ENCODE measurements at regions not wholly inside any gene's neighbourhood (a gene's known extent, or its start where the extent isn't known, plus 50 kb on each side); places are given as distances from the start of the nearest gene placed in this dataset.

DNA sequence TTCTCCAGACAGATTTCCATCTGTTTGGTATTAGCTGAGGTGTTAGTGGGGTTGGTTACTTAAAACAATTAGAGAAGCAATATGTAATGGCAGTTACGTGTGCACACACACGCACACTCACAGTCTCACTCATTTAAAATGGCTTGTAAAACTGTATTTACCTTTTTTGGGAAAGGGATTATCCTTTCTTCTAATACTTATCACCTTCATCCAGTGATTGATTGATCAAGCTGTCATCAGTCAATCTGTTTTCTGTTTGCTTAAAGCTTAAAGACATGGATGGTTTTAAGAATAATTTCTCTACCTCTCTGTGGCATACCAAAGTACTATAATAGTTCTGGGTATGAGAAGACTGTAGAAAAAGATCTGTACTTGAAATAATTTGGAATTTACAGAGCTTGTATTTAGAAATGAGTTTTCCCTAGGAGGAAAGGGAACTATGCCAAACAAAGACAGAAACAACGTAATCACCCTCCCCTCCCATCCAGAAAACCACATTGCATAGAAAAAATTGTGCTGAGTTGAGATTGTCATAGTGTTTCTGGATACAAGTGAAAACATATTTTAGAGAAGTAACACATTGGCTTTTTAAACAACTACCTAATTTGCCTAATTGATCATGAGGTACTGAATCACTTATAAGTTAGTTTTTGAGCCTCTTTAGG lies 455.8 kb downstream of the PCNX1 start (continued):
- TF ChIP-seq, protein P1, sequence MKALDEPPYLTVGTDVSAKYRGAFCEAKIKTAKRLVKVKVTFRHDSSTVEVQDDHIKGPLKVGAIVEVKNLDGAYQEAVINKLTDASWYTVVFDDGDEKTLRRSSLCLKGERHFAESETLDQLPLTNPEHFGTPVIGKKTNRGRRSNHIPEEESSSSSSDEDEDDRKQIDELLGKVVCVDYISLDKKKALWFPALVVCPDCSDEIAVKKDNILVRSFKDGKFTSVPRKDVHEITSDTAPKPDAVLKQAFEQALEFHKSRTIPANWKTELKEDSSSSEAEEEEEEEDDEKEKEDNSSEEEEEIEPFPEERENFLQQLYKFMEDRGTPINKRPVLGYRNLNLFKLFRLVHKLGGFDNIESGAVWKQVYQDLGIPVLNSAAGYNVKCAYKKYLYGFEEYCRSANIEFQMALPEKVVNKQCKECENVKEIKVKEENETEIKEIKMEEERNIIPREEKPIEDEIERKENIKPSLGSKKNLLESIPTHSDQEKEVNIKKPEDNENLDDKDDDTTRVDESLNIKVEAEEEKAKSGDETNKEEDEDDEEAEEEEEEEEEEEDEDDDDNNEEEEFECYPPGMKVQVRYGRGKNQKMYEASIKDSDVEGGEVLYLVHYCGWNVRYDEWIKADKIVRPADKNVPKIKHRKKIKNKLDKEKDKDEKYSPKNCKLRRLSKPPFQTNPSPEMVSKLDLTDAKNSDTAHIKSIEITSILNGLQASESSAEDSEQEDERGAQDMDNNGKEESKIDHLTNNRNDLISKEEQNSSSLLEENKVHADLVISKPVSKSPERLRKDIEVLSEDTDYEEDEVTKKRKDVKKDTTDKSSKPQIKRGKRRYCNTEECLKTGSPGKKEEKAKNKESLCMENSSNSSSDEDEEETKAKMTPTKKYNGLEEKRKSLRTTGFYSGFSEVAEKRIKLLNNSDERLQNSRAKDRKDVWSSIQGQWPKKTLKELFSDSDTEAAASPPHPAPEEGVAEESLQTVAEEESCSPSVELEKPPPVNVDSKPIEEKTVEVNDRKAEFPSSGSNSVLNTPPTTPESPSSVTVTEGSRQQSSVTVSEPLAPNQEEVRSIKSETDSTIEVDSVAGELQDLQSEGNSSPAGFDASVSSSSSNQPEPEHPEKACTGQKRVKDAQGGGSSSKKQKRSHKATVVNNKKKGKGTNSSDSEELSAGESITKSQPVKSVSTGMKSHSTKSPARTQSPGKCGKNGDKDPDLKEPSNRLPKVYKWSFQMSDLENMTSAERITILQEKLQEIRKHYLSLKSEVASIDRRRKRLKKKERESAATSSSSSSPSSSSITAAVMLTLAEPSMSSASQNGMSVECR (CRISPR knock-in tag; IDR thresholded peaks at IDR 0.05; ENCODE audit: borderline replicate concordance): no peak

DNA sequence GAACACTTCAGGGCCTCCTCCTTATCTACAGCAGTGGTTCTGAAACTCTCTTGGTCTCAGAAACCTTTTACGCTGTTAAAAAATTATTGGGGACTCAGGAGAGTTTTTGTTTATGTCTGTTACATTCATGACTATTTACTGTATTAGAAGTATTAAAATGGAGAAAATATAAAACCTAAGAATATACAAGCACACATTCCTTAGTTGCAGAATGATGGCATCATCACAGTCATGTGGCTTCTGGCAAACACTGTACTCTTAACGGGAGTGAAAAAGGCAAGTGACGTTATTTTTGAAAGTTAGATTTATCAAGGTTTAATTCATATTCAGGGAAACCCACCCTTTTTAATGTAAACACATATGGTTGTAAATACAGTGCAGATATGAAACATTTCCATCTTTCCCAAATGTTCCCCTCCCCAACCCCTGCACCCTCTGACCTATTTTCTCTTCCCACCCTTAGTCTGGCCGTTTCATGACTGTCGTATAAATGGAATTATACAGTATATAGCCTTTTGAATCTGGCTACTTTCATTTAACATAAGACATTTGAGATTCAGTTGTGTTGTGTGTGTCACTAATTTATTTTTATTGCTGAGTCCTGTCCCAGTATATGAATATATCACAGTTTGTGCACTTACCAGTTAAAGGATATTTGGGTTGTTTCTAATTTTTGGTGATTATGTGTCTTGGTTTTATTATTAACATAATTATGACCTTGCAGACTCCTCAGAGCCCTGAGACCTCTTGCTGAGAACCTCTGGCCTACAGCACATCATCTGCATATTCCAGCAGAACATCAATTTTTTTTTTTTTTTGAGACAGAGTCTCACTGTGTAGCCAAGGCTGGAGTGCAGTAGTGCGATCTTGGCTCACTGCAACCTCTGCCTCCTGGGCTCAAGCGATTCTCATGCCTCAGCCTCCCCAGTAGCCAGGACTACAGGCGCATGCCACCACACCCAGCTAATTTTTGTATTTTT lies 457.0 kb downstream of the PCNX1 start:
- POLR2A ChIA-PET: no interaction called here
- Mint-ChIP-seq H3K4me1 (peaks cover 23% of the 10 kb centered on the region), H3K27me3 (ENCODE audit: low read depth) (no peaks in the 10 kb centered on the region; the same call in 1 of the 2 replicates), H3K36me3 (0 out of 2 replicates have a peak, but pooled peaks cover 4% of the 10 kb centered on the region), H3K4me3 (no peak overlapping the region), H3K9me3 (peaks cover under 1% of the 10 kb centered on the region; the same call in 1 of the 2 replicates), H3K27ac (no peak overlapping the region)
- TF ChIP-seq, protein P2, sequence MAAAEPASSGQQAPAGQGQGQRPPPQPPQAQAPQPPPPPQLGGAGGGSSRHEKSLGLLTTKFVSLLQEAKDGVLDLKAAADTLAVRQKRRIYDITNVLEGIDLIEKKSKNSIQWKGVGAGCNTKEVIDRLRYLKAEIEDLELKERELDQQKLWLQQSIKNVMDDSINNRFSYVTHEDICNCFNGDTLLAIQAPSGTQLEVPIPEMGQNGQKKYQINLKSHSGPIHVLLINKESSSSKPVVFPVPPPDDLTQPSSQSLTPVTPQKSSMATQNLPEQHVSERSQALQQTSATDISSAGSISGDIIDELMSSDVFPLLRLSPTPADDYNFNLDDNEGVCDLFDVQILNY (CRISPR knock-in tag; IDR thresholded peaks at IDR 0.05): no peak
- TF ChIP-seq SP1 (CRISPR knock-in tag; conservative IDR thresholded peaks at IDR 0.05): no peak
- no peak for TF ChIP-seq TCF7 (CRISPR knock-in tag; IDR thresholded peaks at IDR 0.05; ENCODE audit: low read depth)
- TF ChIP-seq, protein P3, sequence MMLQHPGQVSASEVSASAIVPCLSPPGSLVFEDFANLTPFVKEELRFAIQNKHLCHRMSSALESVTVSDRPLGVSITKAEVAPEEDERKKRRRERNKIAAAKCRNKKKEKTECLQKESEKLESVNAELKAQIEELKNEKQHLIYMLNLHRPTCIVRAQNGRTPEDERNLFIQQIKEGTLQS (CRISPR knock-in tag; conservative IDR thresholded peaks at IDR 0.05): no peak
- no peak for TF ChIP-seq TP53 (CRISPR knock-in tag; IDR thresholded peaks at IDR 0.05)
- TF ChIP-seq, protein P4, sequence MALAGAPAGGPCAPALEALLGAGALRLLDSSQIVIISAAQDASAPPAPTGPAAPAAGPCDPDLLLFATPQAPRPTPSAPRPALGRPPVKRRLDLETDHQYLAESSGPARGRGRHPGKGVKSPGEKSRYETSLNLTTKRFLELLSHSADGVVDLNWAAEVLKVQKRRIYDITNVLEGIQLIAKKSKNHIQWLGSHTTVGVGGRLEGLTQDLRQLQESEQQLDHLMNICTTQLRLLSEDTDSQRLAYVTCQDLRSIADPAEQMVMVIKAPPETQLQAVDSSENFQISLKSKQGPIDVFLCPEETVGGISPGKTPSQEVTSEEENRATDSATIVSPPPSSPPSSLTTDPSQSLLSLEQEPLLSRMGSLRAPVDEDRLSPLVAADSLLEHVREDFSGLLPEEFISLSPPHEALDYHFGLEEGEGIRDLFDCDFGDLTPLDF (CRISPR knock-in tag; IDR thresholded peaks at IDR 0.05): no peak
- TF ChIP-seq, protein P5, sequence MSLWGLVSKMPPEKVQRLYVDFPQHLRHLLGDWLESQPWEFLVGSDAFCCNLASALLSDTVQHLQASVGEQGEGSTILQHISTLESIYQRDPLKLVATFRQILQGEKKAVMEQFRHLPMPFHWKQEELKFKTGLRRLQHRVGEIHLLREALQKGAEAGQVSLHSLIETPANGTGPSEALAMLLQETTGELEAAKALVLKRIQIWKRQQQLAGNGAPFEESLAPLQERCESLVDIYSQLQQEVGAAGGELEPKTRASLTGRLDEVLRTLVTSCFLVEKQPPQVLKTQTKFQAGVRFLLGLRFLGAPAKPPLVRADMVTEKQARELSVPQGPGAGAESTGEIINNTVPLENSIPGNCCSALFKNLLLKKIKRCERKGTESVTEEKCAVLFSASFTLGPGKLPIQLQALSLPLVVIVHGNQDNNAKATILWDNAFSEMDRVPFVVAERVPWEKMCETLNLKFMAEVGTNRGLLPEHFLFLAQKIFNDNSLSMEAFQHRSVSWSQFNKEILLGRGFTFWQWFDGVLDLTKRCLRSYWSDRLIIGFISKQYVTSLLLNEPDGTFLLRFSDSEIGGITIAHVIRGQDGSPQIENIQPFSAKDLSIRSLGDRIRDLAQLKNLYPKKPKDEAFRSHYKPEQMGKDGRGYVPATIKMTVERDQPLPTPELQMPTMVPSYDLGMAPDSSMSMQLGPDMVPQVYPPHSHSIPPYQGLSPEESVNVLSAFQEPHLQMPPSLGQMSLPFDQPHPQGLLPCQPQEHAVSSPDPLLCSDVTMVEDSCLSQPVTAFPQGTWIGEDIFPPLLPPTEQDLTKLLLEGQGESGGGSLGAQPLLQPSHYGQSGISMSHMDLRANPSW (CRISPR knock-in tag; conservative IDR thresholded peaks at IDR 0.05; ENCODE audit: low read depth): no peak
- TF ChIP-seq ZNF396 (CRISPR knock-in tag; IDR thresholded peaks at IDR 0.05; ENCODE audit: borderline replicate concordance): no peak
- TF ChIP-seq, protein P6, sequence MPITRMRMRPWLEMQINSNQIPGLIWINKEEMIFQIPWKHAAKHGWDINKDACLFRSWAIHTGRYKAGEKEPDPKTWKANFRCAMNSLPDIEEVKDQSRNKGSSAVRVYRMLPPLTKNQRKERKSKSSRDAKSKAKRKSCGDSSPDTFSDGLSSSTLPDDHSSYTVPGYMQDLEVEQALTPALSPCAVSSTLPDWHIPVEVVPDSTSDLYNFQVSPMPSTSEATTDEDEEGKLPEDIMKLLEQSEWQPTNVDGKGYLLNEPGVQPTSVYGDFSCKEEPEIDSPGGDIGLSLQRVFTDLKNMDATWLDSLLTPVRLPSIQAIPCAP (CRISPR knock-in tag; IDR thresholded peaks at IDR 0.05): no peak
- TF ChIP-seq, protein P7, sequence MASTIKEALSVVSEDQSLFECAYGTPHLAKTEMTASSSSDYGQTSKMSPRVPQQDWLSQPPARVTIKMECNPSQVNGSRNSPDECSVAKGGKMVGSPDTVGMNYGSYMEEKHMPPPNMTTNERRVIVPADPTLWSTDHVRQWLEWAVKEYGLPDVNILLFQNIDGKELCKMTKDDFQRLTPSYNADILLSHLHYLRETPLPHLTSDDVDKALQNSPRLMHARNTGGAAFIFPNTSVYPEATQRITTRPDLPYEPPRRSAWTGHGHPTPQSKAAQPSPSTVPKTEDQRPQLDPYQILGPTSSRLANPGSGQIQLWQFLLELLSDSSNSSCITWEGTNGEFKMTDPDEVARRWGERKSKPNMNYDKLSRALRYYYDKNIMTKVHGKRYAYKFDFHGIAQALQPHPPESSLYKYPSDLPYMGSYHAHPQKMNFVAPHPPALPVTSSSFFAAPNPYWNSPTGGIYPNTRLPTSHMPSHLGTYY (CRISPR knock-in tag; IDR thresholded peaks at IDR 0.05): no peak
- no peak for TF ChIP-seq HMGA2 (CRISPR knock-in tag; IDR thresholded peaks at IDR 0.05)
- TF ChIP-seq, protein P8, sequence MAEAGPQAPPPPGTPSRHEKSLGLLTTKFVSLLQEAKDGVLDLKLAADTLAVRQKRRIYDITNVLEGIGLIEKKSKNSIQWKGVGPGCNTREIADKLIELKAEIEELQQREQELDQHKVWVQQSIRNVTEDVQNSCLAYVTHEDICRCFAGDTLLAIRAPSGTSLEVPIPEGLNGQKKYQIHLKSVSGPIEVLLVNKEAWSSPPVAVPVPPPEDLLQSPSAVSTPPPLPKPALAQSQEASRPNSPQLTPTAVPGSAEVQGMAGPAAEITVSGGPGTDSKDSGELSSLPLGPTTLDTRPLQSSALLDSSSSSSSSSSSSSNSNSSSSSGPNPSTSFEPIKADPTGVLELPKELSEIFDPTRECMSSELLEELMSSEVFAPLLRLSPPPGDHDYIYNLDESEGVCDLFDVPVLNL (CRISPR knock-in tag; IDR thresholded peaks at IDR 0.05; ENCODE audit: borderline replicate concordance, low read depth): no peak
- TF ChIP-seq, protein P9, sequence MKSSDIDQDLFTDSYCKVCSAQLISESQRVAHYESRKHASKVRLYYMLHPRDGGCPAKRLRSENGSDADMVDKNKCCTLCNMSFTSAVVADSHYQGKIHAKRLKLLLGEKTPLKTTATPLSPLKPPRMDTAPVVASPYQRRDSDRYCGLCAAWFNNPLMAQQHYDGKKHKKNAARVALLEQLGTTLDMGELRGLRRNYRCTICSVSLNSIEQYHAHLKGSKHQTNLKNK (CRISPR knock-in tag; IDR thresholded peaks at IDR 0.05): no peak
- TF ChIP-seq FOXJ3 (CRISPR knock-in tag; IDR thresholded peaks at IDR 0.05; ENCODE audit: borderline replicate concordance): no peak
- ATAC-seq (no peak), DNase-seq (ENCODE audit: low spot score) (no peak)
- CTCF ChIA-PET: interaction anchor here (1.0 kb wide), 1 partner anchor 198 kb away, joined by 3 read pairs; no protein-coding TSS in a partner anchor

All from WTC11 (cell line).